GM21367 (cell line): ENCODE measurements at regions not wholly inside any gene's neighbourhood (a gene's known extent, or its start where the extent isn't known, plus 50 kb on each side); places are given as distances from the start of the nearest gene placed in this dataset.

Experiments used
- ATAC-seq: cut with Tn5 transposase; IDR thresholded peaks from one replicate; pipeline ENCODE4 v1.9.1; 2021; ENCODE audit not compliant: unreplicated experiment

DNA sequence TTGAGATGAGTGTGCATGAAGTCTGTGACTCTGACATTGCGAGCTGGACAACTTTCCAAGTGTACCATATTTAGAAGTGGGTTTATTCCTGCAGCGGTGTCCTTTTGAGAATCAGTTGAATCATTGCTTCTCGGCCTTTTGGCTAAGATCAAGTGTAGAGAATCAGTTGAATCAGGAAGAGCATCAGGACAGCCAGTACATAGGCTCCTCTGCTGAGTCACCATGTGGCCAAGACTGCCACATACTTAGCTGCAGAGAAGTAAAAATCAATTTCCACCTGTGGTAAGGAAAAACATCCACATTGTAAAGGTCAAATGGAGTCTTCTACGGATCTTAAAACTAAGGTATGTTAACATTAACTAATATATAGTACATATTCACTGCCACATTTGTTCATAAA is 428.4 kb upstream of the MARCKS start:
- ATAC-seq, result no peak

DNA sequence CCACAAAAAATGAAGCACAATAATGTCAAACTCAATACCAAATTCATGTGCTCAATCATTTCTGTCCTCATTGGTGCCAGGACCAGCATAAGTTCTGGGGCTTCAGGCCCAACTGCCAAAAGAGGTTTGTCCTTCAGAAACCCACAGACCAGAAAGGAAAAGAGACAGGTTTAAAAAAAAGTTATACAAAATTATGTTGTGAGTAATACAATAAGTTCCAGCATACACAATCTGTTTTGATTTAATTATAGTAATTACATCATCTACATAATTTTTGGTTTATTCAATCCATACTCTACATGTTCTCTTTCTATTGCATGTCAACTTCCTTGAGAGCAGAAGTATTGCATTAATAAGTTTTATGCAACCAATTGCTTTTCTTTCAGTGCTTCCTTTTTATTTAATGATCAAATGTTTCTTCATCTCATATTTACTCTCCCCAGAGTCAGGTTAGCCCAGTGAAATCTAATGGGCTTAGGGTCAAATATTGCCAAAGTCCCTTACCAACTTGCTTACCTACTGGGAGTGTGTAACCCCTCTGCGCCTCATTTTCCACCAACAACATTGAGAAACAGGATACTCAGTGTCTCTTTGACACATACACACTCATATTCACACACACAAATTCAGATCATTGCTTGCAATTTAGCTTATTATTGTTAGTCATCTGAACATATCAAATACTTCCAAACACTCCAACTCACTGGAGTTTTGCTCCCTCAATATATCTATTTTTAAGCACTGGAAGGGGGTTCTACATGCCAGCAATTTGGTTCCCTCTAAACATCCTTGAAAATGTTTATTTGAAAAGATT is 424.4 kb upstream of the MARCKS start:
- ATAC-seq, result no peak

- no peak for ATAC-seq
Measured at GRCh38 chr6:113433335-113433991, 423.7 kb upstream of the MARCKS start.

DNA sequence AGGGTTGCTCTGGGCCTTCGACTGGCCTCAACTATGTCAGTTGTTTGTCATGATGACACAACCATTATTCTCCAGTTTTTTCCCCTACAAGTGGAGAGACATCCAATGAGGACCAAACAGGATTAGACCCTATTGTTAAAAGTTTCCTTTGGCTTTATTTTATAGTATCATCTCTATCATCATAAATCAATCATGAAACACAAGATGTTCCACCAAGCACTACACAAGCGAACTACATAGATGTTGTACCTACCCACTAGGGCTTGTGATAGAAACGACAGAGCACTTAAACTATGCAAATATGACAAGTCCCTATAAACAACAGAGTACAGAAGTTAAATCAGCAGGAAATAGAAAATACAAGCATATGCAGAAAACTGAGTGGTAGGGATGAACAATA is 422.5 kb upstream of the MARCKS start:
- no peak for ATAC-seq

DNA sequence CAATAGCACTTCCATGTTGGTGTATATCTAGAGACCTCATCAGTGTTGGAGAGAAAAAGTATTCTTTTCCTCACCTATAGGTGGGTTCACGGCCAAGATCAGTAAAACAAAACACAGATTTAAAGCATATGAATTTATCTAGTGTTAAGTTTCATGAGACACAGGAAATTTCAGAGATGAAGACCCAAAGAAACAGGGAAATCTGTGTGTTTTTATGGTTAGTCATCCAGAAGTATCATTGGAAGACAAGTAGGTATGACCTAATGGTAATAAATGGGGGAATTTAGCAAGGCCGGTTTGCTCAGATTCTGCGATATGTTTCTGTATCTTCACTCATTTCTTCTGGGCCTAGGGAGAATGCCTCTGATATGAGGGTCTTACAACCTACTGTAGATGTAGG is 419.6 kb upstream of the MARCKS start:
- ATAC-seq, result no peak

DNA sequence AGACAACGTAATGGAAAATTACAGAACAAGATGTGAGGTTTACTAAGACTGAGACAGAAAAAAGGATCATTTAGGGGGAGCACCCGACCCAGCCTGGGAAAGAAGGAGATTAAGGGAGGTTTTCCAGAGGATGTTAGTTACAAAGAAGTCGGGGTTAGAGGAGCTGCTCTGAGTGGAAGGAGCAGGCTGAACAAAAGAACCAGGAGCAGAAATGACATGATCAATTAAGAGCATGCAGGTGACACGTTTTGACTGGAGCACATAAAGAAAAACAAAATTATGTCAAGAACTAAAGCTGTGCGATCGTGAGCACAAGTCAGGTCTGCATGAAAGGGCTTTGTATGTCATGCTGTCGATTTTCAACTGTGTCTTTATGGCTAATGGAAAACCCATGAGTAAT is 417.3 kb upstream of the MARCKS start:
- ATAC-seq, result no peak

DNA sequence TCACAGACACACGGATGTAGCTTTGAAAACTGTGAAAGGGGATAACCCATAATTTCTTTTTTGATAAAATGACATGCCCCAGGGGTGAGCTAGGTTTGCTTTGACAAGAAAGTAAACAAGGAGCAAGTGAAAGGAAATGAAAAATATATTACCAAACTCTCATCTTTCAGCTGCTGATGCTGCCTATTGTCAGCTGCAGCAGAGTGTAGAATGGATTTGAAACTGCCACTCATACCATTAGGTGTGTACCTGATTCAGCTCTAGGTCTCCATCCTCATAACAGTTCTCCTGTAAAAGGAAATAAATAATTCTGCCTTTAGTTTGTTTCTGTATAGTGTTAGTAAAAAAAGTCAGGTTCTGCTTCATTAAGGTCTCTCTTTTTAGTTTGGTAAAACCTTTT is 415.1 kb upstream of the MARCKS start:
- no peak for ATAC-seq

DNA sequence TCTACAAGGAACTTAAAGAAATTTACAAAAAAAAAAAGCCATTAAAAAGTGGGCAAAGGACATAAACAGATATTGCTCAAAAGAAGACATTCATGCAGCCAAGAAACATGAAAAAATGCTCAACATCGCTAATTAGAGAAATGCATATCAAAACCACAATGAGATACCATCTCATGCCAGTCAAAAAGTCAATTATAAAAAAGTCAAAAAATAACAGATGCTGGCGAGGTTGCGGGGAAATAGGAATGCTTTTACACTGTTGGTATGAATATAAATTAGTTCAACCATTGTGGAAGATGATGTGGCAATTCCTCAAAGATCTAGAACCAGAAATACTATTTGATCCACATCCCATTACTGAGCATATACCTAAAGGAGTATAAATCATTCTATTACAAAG is 411.9 kb upstream of the MARCKS start:
- ATAC-seq, result no peak

GRCh38 chr6:113447088-113447831 is 409.9 kb upstream of the MARCKS start:
- no peak for ATAC-seq

DNA sequence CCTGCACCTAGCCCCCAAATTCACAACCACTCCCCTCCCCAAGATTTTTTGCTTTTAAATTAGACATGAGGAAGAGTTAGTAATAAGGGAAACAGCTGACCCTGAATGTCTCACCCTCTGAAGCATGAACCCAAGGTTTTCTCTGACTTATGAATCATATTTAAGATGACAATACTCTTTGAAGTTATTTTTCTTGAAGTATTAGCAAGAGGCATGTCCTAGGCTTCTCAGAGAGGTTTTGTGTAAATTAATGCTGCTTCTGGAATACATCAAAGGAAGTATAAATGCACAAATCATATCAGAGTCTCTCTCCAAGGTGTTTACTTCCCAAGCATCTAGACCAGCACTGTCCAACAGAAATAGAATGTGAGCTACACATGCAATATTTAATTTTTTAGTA is 408.1 kb upstream of the MARCKS start:
- no peak for ATAC-seq

GRCh38 chr6:113450061-113450465 is 407.1 kb upstream of the MARCKS start:
- ATAC-seq, result no peak

GRCh38 chr6:113451049-113451448 is 406.1 kb upstream of the MARCKS start:
- ATAC-seq, result no peak

- ATAC-seq, result no peak
Measured at GRCh38 chr6:113457198-113457597, 399.9 kb upstream of the MARCKS start.

GRCh38 chr6:113457751-113458150 is 399.4 kb upstream of the MARCKS start:
- ATAC-seq, result no peak

DNA sequence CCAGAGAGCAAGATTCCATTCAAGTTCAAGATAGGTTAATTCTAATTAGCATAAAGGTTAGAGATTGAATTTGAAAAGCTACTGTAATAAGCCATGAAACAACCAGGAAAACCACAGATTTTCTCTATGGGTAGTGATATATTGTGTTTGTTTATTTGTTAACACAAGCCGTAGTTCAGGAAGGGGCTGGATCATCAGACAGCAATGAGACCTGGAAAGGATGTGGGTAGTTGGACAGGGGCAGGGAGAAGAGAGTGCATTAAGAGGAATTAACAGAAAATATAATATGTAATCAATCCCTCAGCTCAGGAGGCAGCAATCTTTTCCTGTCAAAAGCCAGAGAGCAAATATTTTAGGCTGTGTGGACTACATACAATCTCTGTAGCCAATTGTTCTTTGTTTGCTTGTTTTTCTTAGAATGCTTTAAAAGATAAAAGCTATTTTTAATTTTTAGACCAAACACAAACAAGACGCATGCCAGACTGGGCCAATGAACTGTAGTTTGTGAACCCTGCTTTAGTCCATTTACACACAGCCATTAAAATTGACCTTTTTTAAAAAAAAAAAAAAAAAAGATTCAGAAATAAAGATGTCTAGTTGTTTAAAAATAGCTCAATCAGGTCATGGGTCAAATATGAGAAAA is 398.7 kb upstream of the MARCKS start:
- no peak for ATAC-seq

DNA sequence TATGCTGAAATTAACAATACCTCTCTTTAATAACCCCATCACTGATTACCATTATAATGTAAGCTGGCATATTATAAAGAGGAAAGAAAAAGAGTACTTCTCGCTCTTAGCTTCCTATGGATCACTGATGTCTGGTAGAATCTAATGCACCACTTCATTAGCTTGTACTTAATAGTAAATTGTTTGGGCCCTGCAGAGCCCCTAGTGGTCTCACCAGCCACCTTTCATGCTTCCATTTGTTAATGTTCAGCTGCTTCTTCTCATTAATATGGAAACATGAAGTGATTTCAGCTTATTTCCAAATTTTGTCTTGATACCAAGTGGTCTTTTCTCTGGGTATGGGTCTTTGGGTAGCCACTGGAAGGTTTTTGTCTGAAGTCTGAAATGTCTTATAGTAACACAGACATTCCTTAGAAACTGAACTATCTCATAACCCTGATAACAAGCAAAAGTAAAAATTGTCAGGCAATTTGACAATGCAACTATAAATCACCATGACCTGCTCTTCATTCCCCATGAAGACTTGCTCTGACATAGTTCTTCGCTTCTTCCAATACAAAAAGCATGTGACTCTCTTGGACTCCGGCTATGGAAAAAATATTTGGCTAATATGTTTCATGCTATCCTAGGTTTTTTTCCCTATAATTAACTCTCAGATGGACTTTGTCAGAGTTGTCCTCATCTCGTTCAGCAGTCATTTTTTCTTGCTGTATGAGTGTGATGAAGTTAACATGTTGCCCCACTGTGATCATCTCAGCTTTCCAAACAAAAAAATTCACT is 395.8 kb upstream of the MARCKS start:
- no peak for ATAC-seq

GRCh38 chr6:113464536-113464935 is 392.6 kb upstream of the MARCKS start:
- ATAC-seq, result no peak

GRCh38 chr6:113464960-113465359 is 392.2 kb upstream of the MARCKS start:
- no peak for ATAC-seq

GRCh38 chr6:113466526-113466925 is 390.6 kb upstream of the MARCKS start:
- ATAC-seq, result no peak

GRCh38 chr6:113475392-113475791 is 381.8 kb upstream of the MARCKS start:
- no peak for ATAC-seq
